NCI-H510A (cell line): ENCODE measurements at regions not wholly inside any gene's neighbourhood (a gene's known extent, or its start where the extent isn't known, plus 50 kb on each side); places are given as distances from the start of the nearest gene placed in this dataset.

Experiments
- DNase-seq: peaks from one replicate; lab custom pipeline; 2025; lab: John Stamatoyannopoulos, UW

- no peak for DNase-seq
Observed at GRCh38 chr11:79579063-79579462, 138.2 kb upstream of the TENM4 start.

GRCh38 chr11:79578116-79578515 lies 137.3 kb upstream of the TENM4 start:
- DNase-seq = no peak

GRCh38 chr11:79575701-79576100 lies 134.9 kb upstream of the TENM4 start:
- DNase-seq = no peak

GRCh38 chr11:79570104-79570503 lies 129.3 kb upstream of the TENM4 start:
- DNase-seq = no peak

GRCh38 chr11:79564288-79564925 lies 123.6 kb upstream of the TENM4 start:
- DNase-seq = peak; percentile 72

GRCh38 chr11:79561496-79561895 lies 120.7 kb upstream of the TENM4 start:
- no peak for DNase-seq

- no peak for DNase-seq
Observed at GRCh38 chr11:79550809-79551208, 110.0 kb upstream of the TENM4 start.

GRCh38 chr11:79547256-79547655 lies 106.4 kb upstream of the TENM4 start:
- DNase-seq = no peak

GRCh38 chr11:79546351-79546750 lies 105.5 kb upstream of the TENM4 start:
- peak; percentile 51 for DNase-seq

GRCh38 chr11:79544361-79544760 lies 103.5 kb upstream of the TENM4 start:
- DNase-seq = no peak

GRCh38 chr11:79543101-79543500 lies 102.3 kb upstream of the TENM4 start:
- DNase-seq = no peak

- DNase-seq = no peak
Observed at GRCh38 chr11:79541466-79541865, 100.6 kb upstream of the TENM4 start.

- DNase-seq = no peak
Observed at GRCh38 chr11:79538775-79539174, 97.9 kb upstream of the TENM4 start.

GRCh38 chr11:79536155-79536917 lies 95.5 kb upstream of the TENM4 start:
- DNase-seq = no peak

GRCh38 chr11:79535606-79536005 lies 94.8 kb upstream of the TENM4 start:
- no peak for DNase-seq

GRCh38 chr11:79525257-79525656 lies 84.4 kb upstream of the TENM4 start:
- DNase-seq = no peak

- no peak for DNase-seq
Observed at GRCh38 chr11:79522626-79523025, 81.8 kb upstream of the TENM4 start.

GRCh38 chr11:79520086-79520485 lies 79.3 kb upstream of the TENM4 start:
- no peak for DNase-seq

- DNase-seq = no peak
Observed at GRCh38 chr11:79515781-79516180, 75.0 kb upstream of the TENM4 start.

GRCh38 chr11:79514695-79515094 lies 73.9 kb upstream of the TENM4 start:
- no peak for DNase-seq

- no peak for DNase-seq
Observed at GRCh38 chr11:79514290-79514689, 73.5 kb upstream of the TENM4 start.

- DNase-seq = no peak
Observed at GRCh38 chr11:79512706-79513469, 72.1 kb upstream of the TENM4 start.

GRCh38 chr11:79510960-79511359 lies 70.1 kb upstream of the TENM4 start:
- no peak for DNase-seq
